GM18498 (cell line): ENCODE measurements at regions not wholly inside any gene's neighbourhood (a gene's known extent, or its start where the extent isn't known, plus 50 kb on each side); places are given as distances from the start of the nearest gene placed in this dataset.
"Not testable (repeated sequence)": the region's sequence is repeated elsewhere in the genome, so short reads cannot be mapped to it uniquely, and the experiment has no call there.

Experiments used
- ATAC-seq: cut with Tn5 transposase; IDR thresholded peaks from one replicate; pipeline ENCODE4 v1.9.1; 2021; ENCODE audit warnings: mild to moderate bottlenecking, moderate library complexity; ENCODE audit not compliant: unreplicated experiment

- not testable (repeated sequence) for ATAC-seq
Observed at GRCh38 chr9:63912451-63912850, 1372.6 kb downstream of the FOXD4L5 start.

DNA sequence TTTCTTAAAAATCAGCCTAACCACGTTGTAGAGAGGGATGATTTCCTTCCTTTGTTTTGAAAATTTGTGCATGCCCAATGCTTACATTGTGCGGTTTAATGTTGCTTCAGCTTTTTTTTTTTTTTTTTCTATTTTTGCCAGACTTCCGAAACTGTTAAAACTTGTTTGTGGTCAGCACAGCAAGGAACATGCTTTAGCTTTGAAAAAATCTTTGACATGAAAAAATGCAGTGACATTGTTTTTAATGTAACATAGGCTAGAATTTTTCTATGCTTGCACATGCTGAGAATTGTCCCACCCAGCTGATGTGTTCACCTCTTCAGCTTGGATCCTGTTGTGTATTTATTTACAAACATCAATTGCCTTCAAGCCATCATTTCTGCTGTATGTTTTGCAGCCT, 1375.9 kb downstream of the FOXD4L5 start:
- not testable (repeated sequence) for ATAC-seq

- not testable (repeated sequence) for ATAC-seq
Observed at GRCh38 chr9:63899637-63900190, 1385.3 kb downstream of the FOXD4L5 start.

GRCh38 chr9:63881386-63881785, 1403.6 kb downstream of the FOXD4L5 start:
- not testable (repeated sequence) for ATAC-seq

GRCh38 chr9:63876380-63876779, 1408.6 kb downstream of the FOXD4L5 start:
- not testable (repeated sequence) for ATAC-seq

GRCh38 chr9:63859475-63860215, 1425.4 kb downstream of the FOXD4L5 start:
- no peak for ATAC-seq

- not testable (repeated sequence) for ATAC-seq
Observed at GRCh38 chr9:63859090-63859474, 1425.9 kb downstream of the FOXD4L5 start.

- not testable (repeated sequence) for ATAC-seq
Observed at GRCh38 chr9:63853140-63853751, 1431.8 kb downstream of the FOXD4L5 start.

DNA sequence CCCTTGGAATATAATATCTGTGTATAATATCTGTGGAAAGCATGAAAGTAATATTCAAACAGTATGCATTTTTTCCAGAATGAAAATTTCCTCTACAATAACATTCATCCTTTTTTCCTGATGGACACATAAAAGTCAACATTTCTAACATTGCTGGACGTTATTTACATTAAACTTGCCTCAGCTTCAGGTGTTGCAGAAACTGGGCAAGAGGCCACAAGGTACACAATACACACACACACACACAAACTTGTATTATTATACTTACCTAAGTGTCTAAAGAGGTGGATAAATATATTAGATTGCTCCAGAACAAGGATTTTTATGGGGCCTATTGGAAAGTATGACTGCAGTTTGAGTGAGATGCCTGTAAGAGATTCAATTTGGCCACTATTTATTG, 1460.2 kb downstream of the FOXD4L5 start:
- ATAC-seq, result not testable (repeated sequence)

DNA sequence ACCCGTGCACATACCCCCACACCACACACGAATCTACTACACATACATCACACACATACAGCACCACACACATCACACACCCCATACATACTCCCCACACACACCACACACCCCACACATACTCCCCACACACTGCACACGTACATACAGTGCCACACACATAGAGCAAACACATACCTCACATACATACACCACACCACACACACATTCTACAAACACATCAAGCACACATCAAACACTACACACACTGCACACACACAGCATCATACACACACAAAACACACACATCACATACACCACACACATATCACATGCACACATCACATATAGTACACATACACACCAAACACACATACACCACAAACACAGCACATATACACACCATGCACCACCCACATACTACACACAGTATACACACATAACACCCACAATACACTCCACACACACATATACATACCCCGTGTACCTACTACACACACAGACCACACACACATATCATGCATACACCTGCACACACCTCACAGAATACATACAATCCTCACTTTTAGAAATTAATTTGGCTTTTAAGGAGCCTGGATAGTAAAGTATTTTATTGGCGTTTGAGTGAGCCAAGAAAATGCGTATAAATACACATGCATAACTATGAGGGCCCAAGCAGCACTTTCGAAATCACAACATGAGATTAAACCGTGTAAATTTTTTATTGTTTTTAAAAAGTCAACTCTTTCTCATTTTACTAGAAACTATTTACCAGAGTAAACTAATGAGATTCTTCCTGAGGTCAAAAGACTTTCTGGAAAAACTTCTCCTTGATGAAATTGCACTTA, 1461.4 kb downstream of the FOXD4L5 start:
- ATAC-seq, result not testable (repeated sequence)

DNA sequence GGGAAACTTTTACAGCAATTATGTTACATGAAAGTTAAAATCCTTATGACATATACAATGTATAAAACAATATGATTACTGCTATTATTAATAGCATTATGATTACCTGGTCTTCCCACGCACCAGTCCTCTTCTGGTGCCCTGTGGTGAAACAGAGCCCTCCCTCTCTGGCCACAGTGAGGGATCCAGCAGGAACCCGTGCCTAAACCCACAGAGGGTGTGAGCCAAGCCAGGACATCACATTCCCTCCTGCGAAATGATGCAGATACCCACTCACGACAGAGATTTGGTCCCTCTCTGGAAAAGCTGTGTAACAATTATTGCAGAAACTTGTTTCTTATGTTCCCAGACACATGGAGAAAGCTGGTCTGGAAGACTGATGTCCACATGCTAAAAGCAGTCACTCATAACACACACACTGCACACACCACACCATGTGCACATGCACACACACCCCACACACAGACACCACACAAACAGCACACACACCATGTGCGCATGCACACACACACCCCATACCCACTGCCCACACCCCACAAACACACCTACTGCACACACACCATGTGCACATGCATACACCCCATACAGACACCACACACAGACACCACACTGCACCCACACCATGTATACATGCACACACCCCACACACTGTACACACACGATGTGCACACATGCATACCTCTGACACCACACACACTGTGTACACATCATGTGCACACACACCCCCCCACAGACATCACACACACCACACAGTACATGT, 1462.2 kb downstream of the FOXD4L5 start:
- not testable (repeated sequence) for ATAC-seq

- ATAC-seq, result not testable (repeated sequence)
Observed at GRCh38 chr9:63821293-63821692, 1463.7 kb downstream of the FOXD4L5 start.

GRCh38 chr9:63820882-63821281, 1464.1 kb downstream of the FOXD4L5 start:
- not testable (repeated sequence) for ATAC-seq

DNA sequence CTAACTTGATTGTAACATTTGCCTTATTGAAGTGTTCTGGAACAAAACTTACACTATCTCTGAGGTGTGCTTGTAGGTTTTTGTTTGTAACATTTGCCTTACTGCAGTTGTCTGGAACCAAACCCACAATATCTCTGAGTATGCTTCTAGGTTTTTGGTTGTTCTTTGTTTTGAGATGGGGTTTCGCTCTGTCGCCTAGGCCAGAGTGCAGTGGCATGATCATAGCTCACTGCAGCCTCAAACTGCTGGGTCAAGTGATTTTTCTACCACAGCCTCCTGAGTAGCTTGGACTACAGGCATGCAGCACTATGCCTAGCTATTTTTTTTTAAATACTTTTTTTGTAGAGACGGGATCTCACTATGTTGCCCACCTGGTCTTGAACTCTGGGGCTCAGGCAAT, 1464.6 kb downstream of the FOXD4L5 start:
- ATAC-seq, result not testable (repeated sequence)

GRCh38 chr9:63817622-63818518, 1467.1 kb downstream of the FOXD4L5 start:
- peak; percentile 68 for ATAC-seq

DNA sequence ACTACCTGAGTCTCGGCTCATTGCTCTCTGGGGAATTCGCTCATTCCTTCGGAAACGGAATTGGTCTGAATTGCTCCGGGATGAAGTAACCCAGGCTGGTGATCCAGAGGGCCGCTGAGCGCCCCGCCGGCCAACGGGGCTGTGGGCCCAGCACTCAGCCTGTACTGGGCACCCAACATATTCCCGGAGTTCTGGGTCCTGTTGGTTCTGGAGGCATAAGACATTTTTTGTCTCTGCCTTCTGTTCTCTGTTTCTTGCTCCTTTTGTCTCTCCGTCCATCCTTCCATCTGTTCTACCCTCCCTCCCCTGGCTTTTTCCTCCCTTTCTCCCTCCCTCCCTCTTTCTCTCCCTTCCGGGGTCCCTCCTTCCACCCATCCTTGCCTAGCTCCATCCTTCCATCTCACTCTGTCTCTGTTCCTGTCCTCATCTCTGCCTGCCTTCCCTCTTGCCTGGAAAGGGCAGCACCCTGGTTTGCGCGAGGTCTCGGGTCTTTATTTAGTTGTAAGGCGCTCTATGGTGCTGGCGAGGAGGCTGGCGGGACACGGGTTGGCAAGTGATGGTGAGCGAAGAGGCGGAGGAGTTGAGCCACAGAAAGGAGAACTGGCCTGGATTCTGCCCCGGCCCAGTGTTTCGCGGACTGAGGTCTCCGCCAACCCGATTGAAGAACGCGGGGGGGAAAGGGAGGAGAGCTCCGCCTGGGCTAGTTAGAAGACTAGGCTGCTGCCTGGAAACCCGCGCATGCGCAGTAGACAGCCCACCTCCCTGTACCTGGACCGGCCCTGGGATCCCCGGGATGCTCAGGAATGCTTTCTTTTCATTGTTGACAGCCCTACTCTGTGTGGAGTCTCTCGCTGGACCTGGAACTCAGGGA, 1468.0 kb downstream of the FOXD4L5 start:
- ATAC-seq, result peak; percentile 61

DNA sequence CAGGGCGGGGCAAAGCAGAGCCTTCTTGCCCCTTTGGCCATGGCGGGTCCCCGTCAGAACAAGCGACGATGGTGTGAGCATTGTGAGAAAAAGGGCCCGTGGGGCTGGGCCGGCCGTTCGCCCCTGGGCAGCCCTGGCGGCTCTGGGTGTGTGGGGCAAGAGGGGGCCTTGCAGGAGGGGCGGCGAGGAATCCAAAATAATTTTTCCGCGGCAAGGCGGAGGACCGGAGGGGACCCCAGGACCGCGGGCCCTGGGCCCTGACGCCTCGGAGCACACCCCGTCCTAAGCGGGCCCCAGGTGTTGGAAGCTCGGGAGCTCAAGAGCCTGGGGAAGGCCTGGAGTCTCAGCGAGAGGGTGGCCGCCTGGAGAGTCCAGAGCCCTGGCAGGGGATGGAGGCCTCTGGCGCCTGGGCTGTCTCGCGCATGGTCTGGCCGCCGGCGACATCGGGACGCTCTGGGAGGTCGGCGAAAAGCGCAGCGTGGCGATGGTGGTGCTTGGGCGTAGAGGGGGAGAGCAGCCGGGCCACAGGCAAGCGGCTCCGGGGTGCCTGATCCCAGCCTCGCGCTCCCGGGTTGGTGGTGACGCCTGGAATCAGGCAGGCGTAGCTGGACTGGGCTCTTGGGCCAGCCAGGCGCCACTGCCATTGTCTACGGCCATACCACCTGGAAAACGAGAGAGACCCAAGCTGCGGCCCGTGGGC, 1469.9 kb downstream of the FOXD4L5 start:
- ATAC-seq, result not testable (repeated sequence)
